HPDE6-E6E7 (cell line): ENCODE measurements at regions not wholly inside any gene's neighbourhood (a gene's known extent, or its start where the extent isn't known, plus 50 kb on each side); places are given as distances from the start of the nearest gene placed in this dataset.
"Not testable (repeated sequence)": the region's sequence is repeated elsewhere in the genome, so short reads cannot be mapped to it uniquely, and the experiment has no call there.

ENCODE experiments used
- DNase-seq: peaks from one replicate; pipeline ENCODE4 v3.0.0; 2011; ENCODE audit warnings: missing footprints; ENCODE audit errors: extremely low spot score

- DNase-seq: peak; percentile 5
Measured at GRCh38 chr12:18849080-18849479, 111.2 kb downstream of the CAPZA3 start.

GRCh38 chr12:18849761-18850160 is 111.8 kb downstream of the CAPZA3 start:
- DNase-seq: no peak

- no peak for DNase-seq
Measured at GRCh38 chr12:18850752-18851151, 112.8 kb downstream of the CAPZA3 start.

GRCh38 chr12:18851271-18851670 is 113.4 kb downstream of the CAPZA3 start:
- no peak for DNase-seq

- no peak for DNase-seq
Measured at GRCh38 chr12:18853570-18854366, 115.8 kb downstream of the CAPZA3 start.

- DNase-seq: no peak
Measured at GRCh38 chr12:18857656-18858055, 119.7 kb downstream of the CAPZA3 start.

- no peak for DNase-seq
Measured at GRCh38 chr12:18859400-18859799, 121.5 kb downstream of the CAPZA3 start.

GRCh38 chr12:18861287-18861858 is 123.5 kb downstream of the CAPZA3 start:
- DNase-seq: no peak

- DNase-seq: no peak
Measured at GRCh38 chr12:18863769-18864500, 126.0 kb downstream of the CAPZA3 start.

- peak; percentile 20 for DNase-seq
Measured at GRCh38 chr12:18864900-18865561, 127.1 kb downstream of the CAPZA3 start.

GRCh38 chr12:18868717-18869116 is 130.8 kb downstream of the CAPZA3 start:
- DNase-seq: no peak

GRCh38 chr12:18872770-18873169 is 134.9 kb downstream of the CAPZA3 start:
- no peak for DNase-seq

GRCh38 chr12:18878676-18879180 is 140.8 kb downstream of the CAPZA3 start:
- DNase-seq: no peak

GRCh38 chr12:18882690-18883089 is 144.8 kb downstream of the CAPZA3 start:
- DNase-seq: no peak

GRCh38 chr12:18886962-18887361 is 149.0 kb downstream of the CAPZA3 start:
- no peak for DNase-seq

GRCh38 chr12:18887368-18887767 is 149.4 kb downstream of the CAPZA3 start:
- DNase-seq: no peak

GRCh38 chr12:18888047-18888446 is 150.1 kb downstream of the CAPZA3 start:
- DNase-seq: no peak

- DNase-seq: not testable (repeated sequence)
Measured at GRCh38 chr12:18890621-18891020, 152.7 kb downstream of the CAPZA3 start.

GRCh38 chr12:18895540-18895939 is 157.6 kb downstream of the CAPZA3 start:
- no peak for DNase-seq

GRCh38 chr12:18895946-18896345 is 158.0 kb downstream of the CAPZA3 start:
- no peak for DNase-seq

GRCh38 chr12:18897823-18898222 is 159.9 kb downstream of the CAPZA3 start:
- no peak for DNase-seq

- no peak for DNase-seq
Measured at GRCh38 chr12:18898470-18898869, 160.6 kb downstream of the CAPZA3 start.
